ENCODE measurements at regions not wholly inside any gene's neighbourhood (a gene's known extent, or its start where the extent isn't known, plus 50 kb on each side); places are given as distances from the start of the nearest gene placed in this dataset.

GRCh38 chr2:9122367-9122766, 84.2 kb upstream of the ASAP2 start:
- Mint-ChIP-seq H3K4me3 (ENCODE audit: unreplicated experiment) (no peak overlapping the region), H3K36me3 (ENCODE audit: insufficient read depth, unreplicated experiment) (no peaks in the 10 kb centered on the region), H3K27me3 (ENCODE audit: insufficient read depth, unreplicated experiment) (no peaks in the 10 kb centered on the region), H3K27ac (ENCODE audit: low read depth, unreplicated experiment) (no peak overlapping the region), H3K9me3 (ENCODE audit: unreplicated experiment) (no peaks in the 10 kb centered on the region), H3K4me1 (ENCODE audit: insufficient read depth, unreplicated experiment) (no peaks in the 10 kb centered on the region)
- CTCF ChIA-PET, result interaction anchor here (0.6 to 1.2 kb wide), 3 partner anchors 12 to 19 kb away, joined by 3 to 7 read pairs (median 3); no protein-coding TSS in a partner anchor
- BruUV-seq (replicated peaks), result no TSS peak
- POLR2A ChIA-PET, result interaction anchor here (1.2 kb wide), 1 partner anchor 14 kb away, joined by 4 read pairs; no protein-coding TSS in a partner anchor
- no peak for TF ChIP-seq CTCF (IDR thresholded peaks at IDR 0.05; ENCODE audit: unreplicated experiment)
- DNase-seq (ENCODE audit: unreplicated experiment), result no peak
- intact Hi-C loops (cut with micrococcal nuclease), result no loop called here

- Mint-ChIP-seq H3K36me3 (ENCODE audit: insufficient read depth, unreplicated experiment) (no peaks in the 10 kb centered on the region), H3K27ac (ENCODE audit: low read depth, unreplicated experiment) (no peak overlapping the region), H3K9me3 (ENCODE audit: unreplicated experiment) (no peaks in the 10 kb centered on the region), H3K4me3 (ENCODE audit: unreplicated experiment) (no peak overlapping the region), H3K27me3 (ENCODE audit: insufficient read depth, unreplicated experiment) (no peaks in the 10 kb centered on the region), H3K4me1 (ENCODE audit: insufficient read depth, unreplicated experiment) (no peaks in the 10 kb centered on the region)
- CTCF ChIA-PET, result no interaction called here
- TF ChIP-seq CTCF (IDR thresholded peaks at IDR 0.05; ENCODE audit: unreplicated experiment), result no peak
- no peak for DNase-seq (ENCODE audit: unreplicated experiment)
- POLR2A ChIA-PET, result no interaction called here
- no TSS peak for BruUV-seq (replicated peaks)
- intact Hi-C loops (cut with micrococcal nuclease), result loop anchor here (10.0 kb wide), 1 partner anchor 64 kb away; no protein-coding TSS in a partner anchor
Observed at GRCh38 chr2:9118383-9118960, 88.1 kb upstream of the ASAP2 start.

- ChIA-PET POLR2A (no interaction called here), CTCF (interaction anchor here (0.9 kb wide), 1 partner anchor 247 kb away, joined by 3 read pairs; no protein-coding TSS in a partner anchor)
- Mint-ChIP-seq H3K36me3 (ENCODE audit: insufficient read depth, unreplicated experiment) (no peaks in the 10 kb centered on the region), H3K4me1 (ENCODE audit: insufficient read depth, unreplicated experiment) (peaks cover 15% of the 10 kb centered on the region), H3K27me3 (ENCODE audit: insufficient read depth, unreplicated experiment) (no peaks in the 10 kb centered on the region), H3K9me3 (ENCODE audit: unreplicated experiment) (no peaks in the 10 kb centered on the region), H3K27ac (ENCODE audit: low read depth, unreplicated experiment) (no peak overlapping the region), H3K4me3 (ENCODE audit: unreplicated experiment) (no peak overlapping the region)
- no peak for DNase-seq (ENCODE audit: unreplicated experiment)
- intact Hi-C loops (cut with micrococcal nuclease), result loop anchor here (10.0 kb wide), 1 partner anchor 60 kb away; no protein-coding TSS in a partner anchor
- BruUV-seq (replicated peaks), result no TSS peak
- no peak for TF ChIP-seq CTCF (IDR thresholded peaks at IDR 0.05; ENCODE audit: unreplicated experiment)
Observed at GRCh38 chr2:9115229-9115628, 91.4 kb upstream of the ASAP2 start.

DNA sequence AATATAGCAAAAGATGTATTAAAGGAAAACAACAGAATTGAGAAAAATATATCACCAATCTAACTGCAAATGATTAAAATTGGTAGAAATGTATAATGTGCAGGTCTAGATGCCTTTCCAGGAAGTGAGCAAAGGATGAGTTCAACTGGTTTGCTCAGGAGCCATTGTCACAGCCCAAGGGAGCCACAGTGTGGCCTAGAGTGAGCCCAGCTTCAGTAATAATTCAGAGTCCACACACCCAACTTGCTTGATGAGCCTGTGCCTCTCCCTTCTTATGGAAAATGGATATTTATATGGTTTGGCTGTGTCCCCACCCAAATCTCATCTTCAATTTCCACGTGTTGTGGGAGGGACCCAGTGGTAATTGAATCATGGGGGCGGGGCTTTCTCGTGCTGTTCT, 92.2 kb upstream of the ASAP2 start:
- no TSS peak for BruUV-seq (replicated peaks)
- no peak overlapping the region for H3K4me3 Mint-ChIP-seq (ENCODE audit: unreplicated experiment)

More for the DNA sequence above, 92.2 kb upstream of the ASAP2 start:
- Mint-ChIP-seq H3K27ac (ENCODE audit: low read depth, unreplicated experiment) (no peak overlapping the region), H3K36me3 (ENCODE audit: insufficient read depth, unreplicated experiment) (no peaks in the 10 kb centered on the region), H3K9me3 (ENCODE audit: unreplicated experiment) (no peaks in the 10 kb centered on the region), H3K27me3 (ENCODE audit: insufficient read depth, unreplicated experiment) (no peaks in the 10 kb centered on the region), H3K4me1 (ENCODE audit: insufficient read depth, unreplicated experiment) (peaks cover 15% of the 10 kb centered on the region)
- CTCF ChIA-PET, result interaction anchor here (1.1 to 1.9 kb wide), 3 partner anchors 9 to 241 kb away, joined by 3 to 9 read pairs (median 8); no protein-coding TSS in a partner anchor
- no peak for TF ChIP-seq CTCF (IDR thresholded peaks at IDR 0.05; ENCODE audit: unreplicated experiment)
- DNase-seq (ENCODE audit: unreplicated experiment), result peak; percentile 31
- intact Hi-C loops (cut with micrococcal nuclease), result loop anchor here (5.0 to 10.0 kb wide), 2 partner anchors 60 to 112 kb away; partner anchors contain the start of gene MBOAT2
- POLR2A ChIA-PET, result interaction anchor here (0.6 to 1.1 kb wide), 2 partner anchors 241 to 260 kb away, joined by 3 to 5 read pairs; no protein-coding TSS in a partner anchor

Measured in MCF 10A (cell line).